ENCODE measurements at regions not wholly inside any gene's neighbourhood (a gene's known extent, or its start where the extent isn't known, plus 50 kb on each side); places are given as distances from the start of the nearest gene placed in this dataset.

DNA sequence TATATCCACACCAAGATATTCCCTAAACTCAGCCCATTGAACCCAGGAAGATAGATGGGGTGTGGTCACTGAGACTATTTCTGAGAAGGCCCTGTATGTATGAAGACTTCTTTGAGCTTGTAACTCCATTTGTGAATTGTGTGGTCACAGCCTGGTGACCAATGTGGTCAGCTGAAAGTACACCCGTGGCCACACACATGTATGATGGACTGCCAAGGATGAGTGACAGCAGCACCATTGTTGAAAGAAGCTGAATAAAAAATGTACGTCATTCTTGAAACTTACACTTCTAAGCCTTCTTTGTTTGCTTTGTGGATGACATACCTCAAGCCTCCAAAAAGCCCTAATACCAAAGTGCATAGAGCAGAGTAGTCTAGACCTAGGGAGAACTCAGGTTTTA lies 581.4 kb downstream of the RAB28 start:
- H3K4me3 ChIP-seq (ENCODE audit: insufficient read length, low read depth) = no peak overlapping the region

GRCh38 chr4:12897954-12898353 lies 586.2 kb downstream of the RAB28 start:
- DNase-seq (ENCODE audit: low read depth, low spot score) = no peak
- Histone ChIP-seq H3K36me3 (ENCODE audit: insufficient read depth, insufficient read length, low read length) (no peaks in the 10 kb centered on the region), H3K9ac (ENCODE audit: insufficient read length, low read depth) (no peak overlapping the region), H3K9me3 (ENCODE audit: insufficient read depth, low read length) (no peaks in the 10 kb centered on the region), H3K4me3 (ENCODE audit: insufficient read length, low read depth) (no peak overlapping the region), H3K4me1 (ENCODE audit: insufficient read depth, insufficient read length) (no peaks in the 10 kb centered on the region), H3K27me3 (ENCODE audit: insufficient read depth, insufficient read length) (no peaks in the 10 kb centered on the region)
- TF ChIP-seq SUZ12 (IDR thresholded peaks at IDR 0.05; ENCODE audit: extremely low read depth, insufficient read depth, insufficient read length) (no peak), ZNF274 (IDR thresholded peaks at IDR 0.05; ENCODE audit: low read depth, low read length) (no peak), YY1 (IDR thresholded peaks at IDR 0.05; ENCODE audit: insufficient read depth, insufficient read length) (no peak)

More for the DNA sequence above, 581.4 kb downstream of the RAB28 start:
- DNase-seq (ENCODE audit: low read depth, low spot score) = no peak
- Histone ChIP-seq H3K9ac (ENCODE audit: insufficient read length, low read depth) (no peak overlapping the region), H3K36me3 (ENCODE audit: insufficient read depth, insufficient read length, low read length) (no peaks in the 10 kb centered on the region), H3K9me3 (ENCODE audit: insufficient read depth, low read length) (no peaks in the 10 kb centered on the region), H3K4me1 (ENCODE audit: insufficient read depth, insufficient read length) (no peaks in the 10 kb centered on the region), H3K27me3 (ENCODE audit: insufficient read depth, insufficient read length) (no peaks in the 10 kb centered on the region)
- no peak for TF ChIP-seq SUZ12 (IDR thresholded peaks at IDR 0.05; ENCODE audit: extremely low read depth, insufficient read depth, insufficient read length)
- no peak for TF ChIP-seq YY1 (IDR thresholded peaks at IDR 0.05; ENCODE audit: insufficient read depth, insufficient read length)
- no peak for TF ChIP-seq ZNF274 (IDR thresholded peaks at IDR 0.05; ENCODE audit: low read depth, low read length)

- H3K9ac ChIP-seq (ENCODE audit: insufficient read length, low read depth) = no peak overlapping the region
- H3K4me3 ChIP-seq (ENCODE audit: insufficient read length, low read depth) = no peak overlapping the region
- TF ChIP-seq YY1 (IDR thresholded peaks at IDR 0.05; ENCODE audit: insufficient read depth, insufficient read length) (no peak), ZNF274 (IDR thresholded peaks at IDR 0.05; ENCODE audit: low read depth, low read length) (no peak), SUZ12 (IDR thresholded peaks at IDR 0.05; ENCODE audit: extremely low read depth, insufficient read depth, insufficient read length) (no peak)
- no peak for DNase-seq (ENCODE audit: low read depth, low spot score)
- H3K36me3 ChIP-seq (ENCODE audit: insufficient read depth, insufficient read length, low read length) = no peaks in the 10 kb centered on the region
- H3K9me3 ChIP-seq (ENCODE audit: insufficient read depth, low read length) = no peaks in the 10 kb centered on the region
- H3K4me1 ChIP-seq (ENCODE audit: insufficient read depth, insufficient read length) = no peaks in the 10 kb centered on the region
- no peaks in the 10 kb centered on the region for H3K27me3 ChIP-seq (ENCODE audit: insufficient read depth, insufficient read length)
Measured at GRCh38 chr4:12894062-12894461, 590.1 kb downstream of the RAB28 start.

DNA sequence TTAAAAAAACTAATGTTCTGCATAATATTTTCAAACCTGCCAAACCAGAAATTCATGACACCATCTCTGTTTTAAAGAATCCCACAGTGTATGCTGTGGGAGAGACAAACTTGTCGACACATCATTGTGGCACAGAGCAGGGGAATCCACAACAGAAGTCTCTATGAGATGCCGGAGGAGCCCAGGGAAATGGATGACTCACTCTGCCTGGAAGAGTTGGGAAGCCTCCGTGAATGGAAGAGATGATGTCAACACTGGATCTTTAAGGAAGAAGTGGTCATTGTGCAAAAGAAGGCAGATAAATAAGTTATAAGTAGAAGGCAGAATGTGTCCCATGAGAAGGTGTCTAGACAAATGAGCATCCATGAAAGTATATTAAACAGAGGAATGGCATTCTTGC lies 595.1 kb downstream of the RAB28 start:
- no peaks in the 10 kb centered on the region for H3K27me3 ChIP-seq (ENCODE audit: insufficient read depth, insufficient read length)
- no peaks in the 10 kb centered on the region for H3K36me3 ChIP-seq (ENCODE audit: insufficient read depth, insufficient read length, low read length)
- TF ChIP-seq SUZ12 (IDR thresholded peaks at IDR 0.05; ENCODE audit: extremely low read depth, insufficient read depth, insufficient read length) (no peak), ZNF274 (IDR thresholded peaks at IDR 0.05; ENCODE audit: low read depth, low read length) (no peak), YY1 (IDR thresholded peaks at IDR 0.05; ENCODE audit: insufficient read depth, insufficient read length) (no peak)
- H3K4me3 ChIP-seq (ENCODE audit: insufficient read length, low read depth) = no peak overlapping the region
- DNase-seq (ENCODE audit: low read depth, low spot score) = no peak
- no peaks in the 10 kb centered on the region for H3K9me3 ChIP-seq (ENCODE audit: insufficient read depth, low read length)
- no peaks in the 10 kb centered on the region for H3K4me1 ChIP-seq (ENCODE audit: insufficient read depth, insufficient read length)
- no peak overlapping the region for H3K9ac ChIP-seq (ENCODE audit: insufficient read length, low read depth)

GRCh38 chr4:12884846-12885796 lies 599.0 kb downstream of the RAB28 start:
- no peak for DNase-seq (ENCODE audit: low read depth, low spot score)
- Histone ChIP-seq H3K9me3 (ENCODE audit: insufficient read depth, low read length) (no peaks in the 10 kb centered on the region), H3K4me1 (ENCODE audit: insufficient read depth, insufficient read length) (no peaks in the 10 kb centered on the region), H3K27me3 (ENCODE audit: insufficient read depth, insufficient read length) (no peaks in the 10 kb centered on the region), H3K4me3 (ENCODE audit: insufficient read length, low read depth) (no peak overlapping the region), H3K9ac (ENCODE audit: insufficient read length, low read depth) (no peak overlapping the region), H3K36me3 (ENCODE audit: insufficient read depth, insufficient read length, low read length) (no peaks in the 10 kb centered on the region)
- TF ChIP-seq SUZ12 (IDR thresholded peaks at IDR 0.05; ENCODE audit: extremely low read depth, insufficient read depth, insufficient read length) (no peak), YY1 (IDR thresholded peaks at IDR 0.05; ENCODE audit: insufficient read depth, insufficient read length) (no peak), ZNF274 (IDR thresholded peaks at IDR 0.05; ENCODE audit: low read depth, low read length) (no peak)

GRCh38 chr4:12881945-12882584 lies 602.1 kb downstream of the RAB28 start:
- TF ChIP-seq YY1 (IDR thresholded peaks at IDR 0.05; ENCODE audit: insufficient read depth, insufficient read length) (no peak), SUZ12 (IDR thresholded peaks at IDR 0.05; ENCODE audit: extremely low read depth, insufficient read depth, insufficient read length) (no peak), ZNF274 (IDR thresholded peaks at IDR 0.05; ENCODE audit: low read depth, low read length) (no peak)

GRCh38 chr4:12880844-12881243 lies 603.3 kb downstream of the RAB28 start:
- no peak overlapping the region for H3K4me3 ChIP-seq (ENCODE audit: insufficient read length, low read depth)
- no peak overlapping the region for H3K9ac ChIP-seq (ENCODE audit: insufficient read length, low read depth)
- H3K9me3 ChIP-seq (ENCODE audit: insufficient read depth, low read length) = no peaks in the 10 kb centered on the region
- H3K4me1 ChIP-seq (ENCODE audit: insufficient read depth, insufficient read length) = no peaks in the 10 kb centered on the region
- TF ChIP-seq YY1 (IDR thresholded peaks at IDR 0.05; ENCODE audit: insufficient read depth, insufficient read length) = no peak
- TF ChIP-seq ZNF274 (IDR thresholded peaks at IDR 0.05; ENCODE audit: low read depth, low read length) = no peak
- no peak for TF ChIP-seq SUZ12 (IDR thresholded peaks at IDR 0.05; ENCODE audit: extremely low read depth, insufficient read depth, insufficient read length)
- no peaks in the 10 kb centered on the region for H3K36me3 ChIP-seq (ENCODE audit: insufficient read depth, insufficient read length, low read length)
- H3K27me3 ChIP-seq (ENCODE audit: insufficient read depth, insufficient read length) = no peaks in the 10 kb centered on the region
- no peak for DNase-seq (ENCODE audit: low read depth, low spot score)

More at GRCh38 chr4:12881945-12882584, 602.1 kb downstream of the RAB28 start:
- H3K36me3 ChIP-seq (ENCODE audit: insufficient read depth, insufficient read length, low read length) = no peaks in the 10 kb centered on the region
- no peak for DNase-seq (ENCODE audit: low read depth, low spot score)
- no peaks in the 10 kb centered on the region for H3K27me3 ChIP-seq (ENCODE audit: insufficient read depth, insufficient read length)
- no peak overlapping the region for H3K4me3 ChIP-seq (ENCODE audit: insufficient read length, low read depth)
- no peak overlapping the region for H3K9ac ChIP-seq (ENCODE audit: insufficient read length, low read depth)
- H3K9me3 ChIP-seq (ENCODE audit: insufficient read depth, low read length) = no peaks in the 10 kb centered on the region
- no peaks in the 10 kb centered on the region for H3K4me1 ChIP-seq (ENCODE audit: insufficient read depth, insufficient read length)

Data from NT2/D1 (cell line).